Spleen (tissue), 11 donors: ENCODE measurements at regions not wholly inside any gene's neighbourhood (a gene's known extent, or its start where the extent isn't known, plus 50 kb on each side); places are given as distances from the start of the nearest gene placed in this dataset.
"Not testable (repeated sequence)": the region's sequence is repeated elsewhere in the genome, so short reads cannot be mapped to it uniquely, and the experiment has no call there.

Experiments used
- DNase-seq: peaks from one replicate; pipeline ENCODE4 v3.0.0-alpha.2; 2020
- H3K27ac ChIP-seq, 8 donors: fragments of 200-600 bp; sonication (generic) in 7 of 8; 1 replicate in 4 of 8; 2 replicates in 4 of 8; pipeline versions ENCODE4 v1.5.0 to v1.8.0; 2016 to 2021; ENCODE audit warnings: inconsistent platforms in 4 of 8, mild to moderate bottlenecking in 4 of 8, moderate library complexity in 1 of 8
- H3K27me3 ChIP-seq, 7 donors: fragments of 200-600 bp; sonication (generic) in 6 of 7; replicated peaks in 1 of 7; 1 replicate in 4 of 7; 2 replicates in 3 of 7; pipeline versions ENCODE4 v1.5.0 to v1.8.0; 2016 to 2021; ENCODE audit warnings: inconsistent platforms in 3 of 7, mild to moderate bottlenecking in 1 of 7
- H3K36me3 ChIP-seq, 6 donors: fragments of 200-600 bp; sonication (generic) in 5 of 6; 1 replicate in 4 of 6; 2 replicates in 2 of 6; pipeline versions ENCODE4 v1.5.0 to v1.8.0; 2016 to 2021; ENCODE audit warnings: inconsistent platforms in 2 of 6
- H3K4me1 ChIP-seq, 6 donors: fragments of 200-600 bp; sonication (generic) in 5 of 6; 1 replicate in 3 of 6; 2 replicates in 3 of 6; pipeline versions ENCODE4 v1.5.0 to v1.8.0; 2016 to 2021; ENCODE audit warnings: inconsistent platforms in 3 of 6
- H3K4me3 ChIP-seq, 8 donors: fragments of 200-600 bp; sonication (generic) in 7 of 8; 1 replicate in 4 of 8; 2 replicates in 4 of 8; pipeline versions ENCODE4 v1.5.0 to v1.8.0; 2016 to 2021; ENCODE audit warnings: inconsistent platforms in 4 of 8, mild to moderate bottlenecking in 4 of 8, moderate library complexity in 2 of 8
- H3K9me3 ChIP-seq, 8 donors: fragments of 200-600 bp; sonication (generic) in 7 of 8; 1 replicate in 4 of 8; 2 replicates in 4 of 8; pipeline versions ENCODE4 v1.5.0 to v1.8.0; 2016 to 2021; ENCODE audit warnings: inconsistent platforms in 4 of 8
- POLR2A ChIP-seq, 3 donors: fragments of 450-650 bp; IDR thresholded peaks; one replicate each; pipeline ENCODE4 v1.5.1; 2017; ENCODE audit warnings: antibody characterized with exemption in 3 of 3, mild to moderate bottlenecking in 1 of 3
- POLR2AphosphoS5 ChIP-seq, 3 donors: sonication (generic); formaldehyde crosslinking; IDR thresholded peaks; one replicate each; pipeline ENCODE4 v1.5.1; 2017; ENCODE audit warnings: antibody characterized with exemption in 3 of 3
- WGBS, 5 donors: extraction: QIAGEN DNeasy Blood & Tissue Kit in 3 of 5; methylation state at CpG; one replicate each; pipeline versions ENCODE4 v1.1.5 to v1.1.7; 2013 to 2018; 5-methylcytosine and 5-hydroxymethylcytosine counted together
- intact Hi-C: fragments of 100-400 bp; cut with DNase I; formaldehyde crosslinking; loops from one replicate; pipeline ENCODE4 v1.15.0; 2023; ENCODE audit warnings: low total_unique reads
- TF ChIP-seq, protein P1 (sequence below), 11 experiments: fragments of 200-600 bp in 7 of 11; fragments of 450-650 bp in 4 of 11; sonication (generic) in 4 of 11; IDR thresholded peaks in 8 of 11; conservative IDR thresholded peaks in 3 of 11; 1 replicate in 7 of 11; 2 replicates in 4 of 11; pipeline versions ENCODE4 v1.4.0 to v1.8.0; 2016 to 2021; ENCODE audit warnings: antibody characterized with exemption in 11 of 11, inconsistent platforms in 4 of 11, mild to moderate bottlenecking in 1 of 11
- donor health status: healthy with polysubstance abuse.
- donor health status: DM: no; HTN: no; CAD: no; lungs with moderate emphysema.
- donor health status: DM: no; HTN: no; CAD: no.
- donor health status: Bipolar disorder and iron deficiency.
- donor health status: healthy.
- donor health status: DM: no; HTN: no; CAD: no.
- donor health status: DM: yes; HTN: yes; CAD: no.

DNA sequence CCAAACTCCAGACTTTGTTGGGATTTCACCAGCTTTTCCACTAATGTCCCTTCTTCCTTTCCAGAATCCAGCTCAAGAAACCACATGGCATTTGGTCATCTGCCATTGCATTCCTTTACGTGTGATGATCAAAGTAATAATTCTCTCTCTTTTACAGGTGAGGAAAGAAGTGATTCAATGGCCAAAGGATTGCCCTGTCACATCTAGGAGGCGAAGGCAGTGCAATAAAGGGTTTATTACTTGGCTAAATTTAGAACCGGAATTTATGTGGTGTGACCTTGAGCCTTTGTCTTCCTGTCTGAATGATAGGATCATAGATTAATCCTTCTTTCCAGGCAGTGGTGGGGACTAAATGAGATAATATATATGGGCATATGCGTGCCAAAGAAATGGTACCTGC, 58.3 kb upstream of the COBL start:
- no peaks in the 10 kb centered on the region for H3K36me3 ChIP-seq
- H3K4me3 ChIP-seq: no peak overlapping the region
- H3K27ac ChIP-seq: no peak overlapping the region
- H3K9me3 ChIP-seq: no peaks in the 10 kb centered on the region
- H3K4me1 ChIP-seq: no peaks in the 10 kb centered on the region
- TF ChIP-seq, protein P1, sequence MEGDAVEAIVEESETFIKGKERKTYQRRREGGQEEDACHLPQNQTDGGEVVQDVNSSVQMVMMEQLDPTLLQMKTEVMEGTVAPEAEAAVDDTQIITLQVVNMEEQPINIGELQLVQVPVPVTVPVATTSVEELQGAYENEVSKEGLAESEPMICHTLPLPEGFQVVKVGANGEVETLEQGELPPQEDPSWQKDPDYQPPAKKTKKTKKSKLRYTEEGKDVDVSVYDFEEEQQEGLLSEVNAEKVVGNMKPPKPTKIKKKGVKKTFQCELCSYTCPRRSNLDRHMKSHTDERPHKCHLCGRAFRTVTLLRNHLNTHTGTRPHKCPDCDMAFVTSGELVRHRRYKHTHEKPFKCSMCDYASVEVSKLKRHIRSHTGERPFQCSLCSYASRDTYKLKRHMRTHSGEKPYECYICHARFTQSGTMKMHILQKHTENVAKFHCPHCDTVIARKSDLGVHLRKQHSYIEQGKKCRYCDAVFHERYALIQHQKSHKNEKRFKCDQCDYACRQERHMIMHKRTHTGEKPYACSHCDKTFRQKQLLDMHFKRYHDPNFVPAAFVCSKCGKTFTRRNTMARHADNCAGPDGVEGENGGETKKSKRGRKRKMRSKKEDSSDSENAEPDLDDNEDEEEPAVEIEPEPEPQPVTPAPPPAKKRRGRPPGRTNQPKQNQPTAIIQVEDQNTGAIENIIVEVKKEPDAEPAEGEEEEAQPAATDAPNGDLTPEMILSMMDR (IDR thresholded peaks at IDR 0.05 in 8 of 11, conservative IDR thresholded peaks at IDR 0.05 in 3 of 11): no peak
- no peak for TF ChIP-seq POLR2A (IDR thresholded peaks at IDR 0.05)
- TF ChIP-seq POLR2AphosphoS5 (IDR thresholded peaks at IDR 0.05): no peak
- DNase-seq: no peak
- no peaks in the 10 kb centered on the region for H3K27me3 ChIP-seq
- intact Hi-C loops: no loop called here
- WGBS, 5 donors: 60 to 88% (median 74%) methylated on average over 4 of the region's 4 CpGs

- H3K4me3 ChIP-seq, H3K27me3 ChIP-seq, H3K4me1 ChIP-seq, DNase-seq, H3K27ac ChIP-seq, intact Hi-C loops, H3K36me3 ChIP-seq, H3K9me3 ChIP-seq: not testable (repeated sequence)
- 72 to 97% (median 83%) methylated on average over 1 to 2 of the region's 2 CpGs for WGBS, 5 donors
Measured at GRCh38 chr7:51373607-51374006, 57.0 kb upstream of the COBL start.

DNA sequence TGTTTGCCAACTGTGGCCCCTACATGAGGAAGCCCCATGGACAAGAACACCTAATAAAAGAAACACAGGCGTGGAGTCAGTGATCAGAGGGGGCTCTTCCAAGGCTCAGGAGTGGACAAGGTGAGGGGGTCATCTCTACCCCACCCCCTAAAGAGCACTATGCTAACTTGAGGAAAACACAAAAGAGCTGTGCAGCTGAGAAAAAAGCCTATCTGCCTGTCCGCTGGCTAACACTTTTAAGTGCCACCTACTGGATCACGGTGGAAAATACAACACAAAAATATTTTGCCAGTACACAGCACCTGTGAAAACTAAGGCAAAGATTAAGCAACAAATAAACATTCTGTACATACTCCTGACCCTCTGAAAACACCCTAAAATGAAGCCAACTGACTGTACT, 53.1 kb upstream of the COBL start:
- intact Hi-C loops: loop anchor here (5.0 kb wide), 1 partner anchor 207 kb away; no protein-coding TSS in a partner anchor
- H3K4me1 ChIP-seq: no peaks in the 10 kb centered on the region
- no peak for TF ChIP-seq POLR2A (IDR thresholded peaks at IDR 0.05)
- TF ChIP-seq POLR2AphosphoS5 (IDR thresholded peaks at IDR 0.05): no peak
- TF ChIP-seq, protein P1 (IDR thresholded peaks at IDR 0.05 in 8 of 11, conservative IDR thresholded peaks at IDR 0.05 in 3 of 11): peak in 2 of 11 experiments; percentile 18 to 19
- peaks cover 0 to 9% (median 0%) of the 10 kb centered on the region in 7 donors for H3K27me3 ChIP-seq
- no peaks in the 10 kb centered on the region for H3K36me3 ChIP-seq
- DNase-seq: no peak
- no peaks in the 10 kb centered on the region for H3K9me3 ChIP-seq
- H3K27ac ChIP-seq: no peak overlapping the region
- WGBS, 5 donors: 17 to 26% (median 25%) methylated on average over 3 of the region's 3 CpGs
- no peak overlapping the region for H3K4me3 ChIP-seq

- not testable (repeated sequence) for H3K36me3 ChIP-seq, H3K4me1 ChIP-seq, H3K27ac ChIP-seq, DNase-seq, H3K9me3 ChIP-seq, H3K4me3 ChIP-seq, H3K27me3 ChIP-seq
- 50 to 66% (median 63%) methylated on average over 3 of the region's 3 CpGs for WGBS, 5 donors
- intact Hi-C loops: loop anchor here (5.0 kb wide), 1 partner anchor 207 kb away; no protein-coding TSS in a partner anchor
Measured at GRCh38 chr7:51369228-51369627, 52.6 kb upstream of the COBL start.

GRCh38 chr7:51368334-51368733, 51.7 kb upstream of the COBL start:
- TF ChIP-seq, protein P1 (IDR thresholded peaks at IDR 0.05 in 8 of 11, conservative IDR thresholded peaks at IDR 0.05 in 3 of 11): no peak
- no peak for TF ChIP-seq POLR2A (IDR thresholded peaks at IDR 0.05)
- no peak for TF ChIP-seq POLR2AphosphoS5 (IDR thresholded peaks at IDR 0.05)
- Histone ChIP-seq H3K27me3 (peaks cover 0 to 13% (median 0%) of the 10 kb centered on the region in 7 donors), H3K4me1 (no peaks in the 10 kb centered on the region), H3K9me3 (no peaks in the 10 kb centered on the region), H3K4me3 (no peak overlapping the region), H3K27ac (no peak overlapping the region), H3K36me3 (no peaks in the 10 kb centered on the region)
- DNase-seq: no peak
- 25 to 73% (median 59%) methylated on average over 1 of the region's 1 CpG; no CpG with 5 or more reads in 1 of the 5 donors for WGBS, 5 donors
- intact Hi-C loops: loop anchor here (5.0 kb wide), 1 partner anchor 206 kb away; no protein-coding TSS in a partner anchor
